Sigmoid colon (tissue), 4 donors: ENCODE measurements at regions not wholly inside any gene's neighbourhood (a gene's known extent, or its start where the extent isn't known, plus 50 kb on each side); places are given as distances from the start of the nearest gene placed in this dataset.

Experiments
- EP300 ChIP-seq, 4 donors: sonication (generic); formaldehyde crosslinking; IDR thresholded peaks; one replicate each; pipeline ENCODE4 v1.6.1; 2017; ENCODE audit warnings: antibody characterized with exemption in 4 of 4
- POLR2A ChIP-seq, 2 donors: fragments of 450-650 bp; IDR thresholded peaks; one replicate each; pipeline ENCODE4 v1.6.1; 2016; ENCODE audit warnings: antibody characterized with exemption in 2 of 2, mild to moderate bottlenecking in 2 of 2, moderate library complexity in 2 of 2
- POLR2AphosphoS5 ChIP-seq, 4 donors: sonication (generic); formaldehyde crosslinking; IDR thresholded peaks; one replicate each; pipeline ENCODE4 v1.6.1; 2017; ENCODE audit warnings: antibody characterized with exemption in 4 of 4
- TF ChIP-seq, protein P1 (sequence below), 4 experiments: fragments of 450-650 bp in 3 of 4; fragments of 200-600 bp in 1 of 4; IDR thresholded peaks; one replicate each; pipeline ENCODE4 v1.5.1; 2016 to 2019; ENCODE audit warnings: antibody characterized with exemption in 4 of 4, mild to moderate bottlenecking in 3 of 4, moderate library complexity in 2 of 4

DNA sequence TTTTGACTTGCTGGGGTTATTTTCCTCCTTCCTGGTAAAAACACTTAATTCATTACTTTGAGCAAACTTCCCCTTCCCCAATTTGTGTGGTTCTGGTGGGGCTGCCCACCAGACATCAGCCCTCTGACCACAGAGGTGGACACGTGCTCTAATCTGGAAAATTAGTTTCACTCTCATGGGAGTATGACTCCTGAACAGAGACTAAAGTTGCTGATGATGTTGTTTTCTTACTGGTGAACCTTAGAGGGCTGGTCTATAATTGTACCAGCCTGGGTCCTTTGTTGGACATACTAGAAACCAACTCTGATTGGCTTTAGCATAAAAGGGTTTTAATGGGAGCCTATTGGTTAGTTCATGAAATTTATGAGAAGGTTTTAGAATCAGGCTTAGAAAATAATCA is 54.1 kb upstream of the ACYP2 start:
- no peak for TF ChIP-seq POLR2A (IDR thresholded peaks at IDR 0.05)
- no peak for TF ChIP-seq POLR2AphosphoS5 (IDR thresholded peaks at IDR 0.05)
- TF ChIP-seq, protein P1, sequence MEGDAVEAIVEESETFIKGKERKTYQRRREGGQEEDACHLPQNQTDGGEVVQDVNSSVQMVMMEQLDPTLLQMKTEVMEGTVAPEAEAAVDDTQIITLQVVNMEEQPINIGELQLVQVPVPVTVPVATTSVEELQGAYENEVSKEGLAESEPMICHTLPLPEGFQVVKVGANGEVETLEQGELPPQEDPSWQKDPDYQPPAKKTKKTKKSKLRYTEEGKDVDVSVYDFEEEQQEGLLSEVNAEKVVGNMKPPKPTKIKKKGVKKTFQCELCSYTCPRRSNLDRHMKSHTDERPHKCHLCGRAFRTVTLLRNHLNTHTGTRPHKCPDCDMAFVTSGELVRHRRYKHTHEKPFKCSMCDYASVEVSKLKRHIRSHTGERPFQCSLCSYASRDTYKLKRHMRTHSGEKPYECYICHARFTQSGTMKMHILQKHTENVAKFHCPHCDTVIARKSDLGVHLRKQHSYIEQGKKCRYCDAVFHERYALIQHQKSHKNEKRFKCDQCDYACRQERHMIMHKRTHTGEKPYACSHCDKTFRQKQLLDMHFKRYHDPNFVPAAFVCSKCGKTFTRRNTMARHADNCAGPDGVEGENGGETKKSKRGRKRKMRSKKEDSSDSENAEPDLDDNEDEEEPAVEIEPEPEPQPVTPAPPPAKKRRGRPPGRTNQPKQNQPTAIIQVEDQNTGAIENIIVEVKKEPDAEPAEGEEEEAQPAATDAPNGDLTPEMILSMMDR (IDR thresholded peaks at IDR 0.05), result no peak
- TF ChIP-seq EP300 (IDR thresholded peaks at IDR 0.05), result no peak
